ENCODE measurements at regions not wholly inside any gene's neighbourhood (a gene's known extent, or its start where the extent isn't known, plus 50 kb on each side); places are given as distances from the start of the nearest gene placed in this dataset.
A peak's percentile ranks its signal among the peaks of the same experiment; 100 is the strongest.

DNA sequence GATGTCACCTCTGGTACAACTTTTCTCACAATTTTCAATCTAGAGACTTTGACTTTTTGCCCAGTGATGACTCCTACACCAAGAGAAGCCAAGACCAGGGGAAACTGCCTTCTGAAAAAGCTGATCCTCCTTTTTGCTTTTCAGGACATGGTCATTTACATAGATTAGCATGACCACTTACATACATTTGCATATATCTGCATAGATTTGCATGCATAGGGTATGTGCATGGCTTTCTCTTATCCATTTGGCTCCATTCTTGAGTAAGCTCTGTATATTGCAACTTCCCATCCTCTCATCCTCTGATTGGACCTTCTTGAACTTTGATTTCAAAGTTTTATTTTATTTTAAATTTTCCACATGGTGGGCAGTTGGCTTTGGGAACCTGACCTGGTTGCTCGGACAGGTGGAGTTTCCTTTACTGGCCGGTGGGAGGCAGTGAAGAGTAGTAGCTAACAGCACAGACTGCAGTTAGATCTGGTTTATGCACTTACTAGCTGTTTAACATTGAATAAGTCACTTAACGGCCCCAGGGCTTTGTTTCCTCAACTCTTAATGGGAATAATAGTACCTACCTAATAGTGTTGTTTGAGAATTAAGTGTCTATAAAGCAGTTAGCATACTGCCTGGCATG, 92.9 kb downstream of the GPR139 start:
- Histone ChIP-seq H3K4me3 (ENCODE audit: low read depth, low read length) (no peak overlapping the region), H3K9me3 (ENCODE audit: control insufficient read depth, insufficient read depth, low read length) (no peaks in the 10 kb centered on the region), H3K36me3 (ENCODE audit: control insufficient read depth, insufficient read depth, low read length) (no peaks in the 10 kb centered on the region), H3K4me1 (ENCODE audit: control insufficient read depth, insufficient read depth, low read length) (no peaks in the 10 kb centered on the region), H3K27ac (ENCODE audit: low read depth, low read length) (no peak overlapping the region), H3K27me3 (ENCODE audit: control insufficient read depth, insufficient read depth, low read length) (no peaks in the 10 kb centered on the region)
- DNase-seq (ENCODE audit: low read depth in 4 of 6, low spot score in 6 of 6): no peak
- WGBS (ENCODE audit: insufficient coverage): no CpG with 5 or more reads among the region's 3 CpGs

DNA sequence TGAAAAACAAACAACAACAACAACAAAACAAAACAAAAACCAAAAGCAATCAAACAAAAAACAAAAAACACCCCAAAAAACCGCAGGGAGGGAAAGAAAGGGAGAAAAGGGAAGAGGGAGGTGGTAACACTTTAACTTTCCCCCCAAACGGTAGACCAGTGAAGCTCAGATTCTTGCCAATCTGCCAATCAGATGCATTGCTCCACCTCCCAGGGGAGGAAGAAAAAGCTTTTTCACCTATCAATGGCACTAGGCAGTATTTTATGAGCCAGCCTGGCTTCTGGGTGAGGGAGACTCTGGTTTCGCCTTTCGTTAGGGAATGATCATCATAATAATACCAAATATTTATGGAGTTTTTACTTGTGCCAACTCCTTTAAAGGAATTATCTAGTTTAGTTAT, 94.1 kb downstream of the GPR139 start:
- no peaks in the 10 kb centered on the region for H3K4me1 ChIP-seq (ENCODE audit: control insufficient read depth, insufficient read depth, low read length)
- H3K9me3 ChIP-seq (ENCODE audit: control insufficient read depth, insufficient read depth, low read length): no peaks in the 10 kb centered on the region
- H3K27me3 ChIP-seq (ENCODE audit: control insufficient read depth, insufficient read depth, low read length): no peaks in the 10 kb centered on the region
- no peak overlapping the region for H3K4me3 ChIP-seq (ENCODE audit: low read depth, low read length)
- no peaks in the 10 kb centered on the region for H3K36me3 ChIP-seq (ENCODE audit: control insufficient read depth, insufficient read depth, low read length)
- DNase-seq (ENCODE audit: low read depth in 4 of 6, low spot score in 6 of 6): no peak
- WGBS (ENCODE audit: insufficient coverage): no CpG with 5 or more reads among the region's 4 CpGs
- H3K27ac ChIP-seq (ENCODE audit: low read depth, low read length): no peak overlapping the region

- no peaks in the 10 kb centered on the region for H3K27me3 ChIP-seq (ENCODE audit: control insufficient read depth, insufficient read depth, low read length)
- no peaks in the 10 kb centered on the region for H3K36me3 ChIP-seq (ENCODE audit: control insufficient read depth, insufficient read depth, low read length)
- no peak overlapping the region for H3K27ac ChIP-seq (ENCODE audit: low read depth, low read length)
- no peak overlapping the region for H3K4me3 ChIP-seq (ENCODE audit: low read depth, low read length)
- 26% methylated on average over 3 of the region's 4 CpGs for WGBS (ENCODE audit: insufficient coverage)
- no peaks in the 10 kb centered on the region for H3K4me1 ChIP-seq (ENCODE audit: control insufficient read depth, insufficient read depth, low read length)
- peak in 1 of 6 donors; percentile 17 for DNase-seq (ENCODE audit: low read depth in 4 of 6, low spot score in 6 of 6)
- H3K9me3 ChIP-seq (ENCODE audit: control insufficient read depth, insufficient read depth, low read length): no peaks in the 10 kb centered on the region
These were observed 90.0 kb upstream of the GPRC5B start for GRCh38 chr16:19974607-19975006.

DNA sequence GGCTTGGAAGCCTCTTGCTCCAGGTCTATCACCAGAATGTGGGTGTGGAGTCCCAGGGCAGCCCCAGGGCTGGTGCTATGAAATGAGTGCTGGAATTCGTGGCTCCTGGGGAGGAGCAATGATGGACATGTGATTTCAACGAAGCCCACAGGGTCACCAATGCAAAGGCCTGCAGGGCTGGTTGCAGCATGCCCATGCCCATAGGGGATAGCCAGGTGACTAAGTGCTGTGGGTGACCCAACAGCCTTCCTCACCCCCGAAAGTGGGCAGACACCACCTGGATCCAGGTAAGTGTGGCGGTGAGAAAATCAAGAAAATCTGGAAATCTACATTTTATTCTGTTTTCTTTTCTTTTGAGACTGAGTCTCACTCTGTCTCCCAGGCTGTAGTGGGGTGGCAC, 87.5 kb upstream of the GPRC5B start:
- Histone ChIP-seq H3K4me1 (ENCODE audit: control insufficient read depth, insufficient read depth, low read length) (no peaks in the 10 kb centered on the region), H3K27me3 (ENCODE audit: control insufficient read depth, insufficient read depth, low read length) (no peaks in the 10 kb centered on the region), H3K4me3 (ENCODE audit: low read depth, low read length) (no peak overlapping the region), H3K9me3 (ENCODE audit: control insufficient read depth, insufficient read depth, low read length) (no peaks in the 10 kb centered on the region), H3K27ac (ENCODE audit: low read depth, low read length) (no peak overlapping the region), H3K36me3 (ENCODE audit: control insufficient read depth, insufficient read depth, low read length) (no peaks in the 10 kb centered on the region)
- DNase-seq (ENCODE audit: low read depth in 4 of 6, low spot score in 6 of 6): no peak
- WGBS (ENCODE audit: insufficient coverage): 86% methylated on average over 2 of the region's 4 CpGs

DNA sequence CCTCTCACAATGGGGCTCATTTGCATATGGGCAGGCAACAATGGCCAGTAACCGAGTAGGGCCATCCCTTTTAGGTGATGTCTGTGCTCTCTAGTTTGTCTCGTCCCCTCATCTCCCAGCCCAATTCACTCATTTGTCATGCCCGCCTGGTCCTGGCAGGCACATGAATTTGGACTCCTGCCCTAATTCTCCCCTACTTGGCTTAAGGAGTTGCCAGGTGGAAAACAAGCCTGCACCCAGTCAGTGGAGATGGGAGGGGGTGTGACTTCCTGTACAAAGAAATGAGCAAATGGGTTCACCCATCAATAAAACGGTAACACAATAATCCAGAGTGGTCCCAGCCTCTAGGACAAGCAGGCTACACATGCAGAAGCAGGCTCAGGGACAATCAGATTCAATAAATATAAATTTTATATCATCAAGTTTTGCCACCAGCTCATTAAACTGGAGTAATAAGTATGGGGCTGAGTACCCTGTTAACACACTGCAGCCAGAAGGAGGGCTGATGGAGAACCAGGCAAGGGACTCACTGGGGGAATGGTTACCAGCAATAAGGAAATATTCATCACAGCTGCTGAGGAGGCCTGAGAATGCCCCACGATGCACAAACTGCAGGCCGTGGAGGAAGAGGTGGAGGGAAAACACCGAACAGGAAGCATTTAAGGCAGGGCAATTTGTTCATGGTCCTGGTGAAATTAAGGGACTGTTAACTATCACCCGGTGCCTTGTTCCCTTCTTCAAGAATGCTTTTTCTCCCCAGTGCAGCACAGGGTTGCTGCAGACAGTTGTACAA, 84.4 kb upstream of the GPRC5B start:
- 23% methylated on average over 5 of the region's 8 CpGs for WGBS (ENCODE audit: insufficient coverage)
- no peak overlapping the region for H3K27ac ChIP-seq (ENCODE audit: low read depth, low read length)
- H3K27me3 ChIP-seq (ENCODE audit: control insufficient read depth, insufficient read depth, low read length): no peaks in the 10 kb centered on the region
- no peaks in the 10 kb centered on the region for H3K4me1 ChIP-seq (ENCODE audit: control insufficient read depth, insufficient read depth, low read length)
- no peaks in the 10 kb centered on the region for H3K36me3 ChIP-seq (ENCODE audit: control insufficient read depth, insufficient read depth, low read length)
- peak in 2 of 6 donors; percentile 65 to 72 for DNase-seq (ENCODE audit: low read depth in 4 of 6, low spot score in 6 of 6)
- H3K9me3 ChIP-seq (ENCODE audit: control insufficient read depth, insufficient read depth, low read length): no peaks in the 10 kb centered on the region
- H3K4me3 ChIP-seq (ENCODE audit: low read depth, low read length): no peak overlapping the region

- Histone ChIP-seq H3K9me3 (ENCODE audit: control insufficient read depth, insufficient read depth, low read length) (no peaks in the 10 kb centered on the region), H3K4me1 (ENCODE audit: control insufficient read depth, insufficient read depth, low read length) (peaks cover 4% of the 10 kb centered on the region), H3K36me3 (ENCODE audit: control insufficient read depth, insufficient read depth, low read length) (no peaks in the 10 kb centered on the region), H3K4me3 (ENCODE audit: low read depth, low read length) (no peak overlapping the region), H3K27ac (ENCODE audit: low read depth, low read length) (no peak overlapping the region), H3K27me3 (ENCODE audit: control insufficient read depth, insufficient read depth, low read length) (no peaks in the 10 kb centered on the region)
- no CpG with 5 or more reads among the region's 5 CpGs for WGBS (ENCODE audit: insufficient coverage)
- DNase-seq (ENCODE audit: low read depth in 4 of 6, low spot score in 6 of 6): no peak
These were observed 83.3 kb upstream of the GPRC5B start for GRCh38 chr16:19967963-19968362.

DNA sequence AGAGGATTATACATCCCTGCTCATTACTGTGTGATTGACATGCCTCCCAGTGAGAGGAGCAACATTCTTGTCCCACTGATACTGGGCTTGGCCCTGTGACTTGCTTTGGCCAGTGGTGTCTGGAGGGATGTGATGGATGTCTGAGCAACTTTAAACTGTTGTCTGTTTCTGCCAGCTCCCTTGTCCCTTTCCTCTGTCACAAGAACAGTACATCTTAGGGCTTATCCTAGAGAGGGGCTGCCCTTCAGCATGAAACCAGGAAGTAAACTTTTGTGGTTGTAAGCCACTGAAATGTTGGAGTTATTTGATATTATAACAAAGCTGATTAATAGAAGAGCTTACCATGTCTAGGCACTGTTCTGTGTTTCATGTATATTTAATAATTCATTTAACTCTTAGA, 82.9 kb upstream of the GPRC5B start:
- DNase-seq (ENCODE audit: low read depth in 4 of 6, low spot score in 6 of 6): no peak
- Histone ChIP-seq H3K27ac (ENCODE audit: low read depth, low read length) (no peak overlapping the region), H3K27me3 (ENCODE audit: control insufficient read depth, insufficient read depth, low read length) (no peaks in the 10 kb centered on the region), H3K36me3 (ENCODE audit: control insufficient read depth, insufficient read depth, low read length) (no peaks in the 10 kb centered on the region), H3K4me1 (ENCODE audit: control insufficient read depth, insufficient read depth, low read length) (peaks cover 4% of the 10 kb centered on the region), H3K4me3 (ENCODE audit: low read depth, low read length) (no peak overlapping the region), H3K9me3 (ENCODE audit: control insufficient read depth, insufficient read depth, low read length) (no peaks in the 10 kb centered on the region)

DNA sequence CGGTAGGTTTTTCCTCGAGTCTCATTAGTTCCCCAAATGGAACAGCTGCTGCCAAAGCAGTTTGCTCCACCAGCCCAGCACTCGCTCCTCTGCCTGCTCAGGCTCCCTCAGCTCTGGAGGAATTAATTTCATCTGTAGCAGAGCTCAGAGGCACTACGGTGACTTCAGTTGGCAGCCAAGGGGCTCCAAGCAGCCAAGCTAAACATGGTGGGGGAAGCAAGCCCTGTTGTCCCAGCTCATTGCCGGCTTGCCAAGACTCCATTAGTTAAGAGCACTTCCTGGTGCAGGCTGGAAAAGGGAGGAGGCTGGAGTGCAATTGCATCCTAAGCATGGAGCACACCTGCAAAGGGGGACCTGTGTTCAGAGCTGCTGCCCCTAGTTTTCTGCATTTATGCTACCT, 78.7 kb upstream of the GPRC5B start:
- DNase-seq (ENCODE audit: low read depth in 4 of 6, low spot score in 6 of 6): peak; percentile 26 to 93 (median 42)
- no peaks in the 10 kb centered on the region for H3K27me3 ChIP-seq (ENCODE audit: control insufficient read depth, insufficient read depth, low read length)
- WGBS (ENCODE audit: insufficient coverage): 22% methylated on average over 5 of the region's 5 CpGs
- no peak overlapping the region for H3K27ac ChIP-seq (ENCODE audit: low read depth, low read length)
- H3K36me3 ChIP-seq (ENCODE audit: control insufficient read depth, insufficient read depth, low read length): no peaks in the 10 kb centered on the region
- peaks cover 4% of the 10 kb centered on the region for H3K4me1 ChIP-seq (ENCODE audit: control insufficient read depth, insufficient read depth, low read length)
- no peak overlapping the region for H3K4me3 ChIP-seq (ENCODE audit: low read depth, low read length)
- no peaks in the 10 kb centered on the region for H3K9me3 ChIP-seq (ENCODE audit: control insufficient read depth, insufficient read depth, low read length)

DNA sequence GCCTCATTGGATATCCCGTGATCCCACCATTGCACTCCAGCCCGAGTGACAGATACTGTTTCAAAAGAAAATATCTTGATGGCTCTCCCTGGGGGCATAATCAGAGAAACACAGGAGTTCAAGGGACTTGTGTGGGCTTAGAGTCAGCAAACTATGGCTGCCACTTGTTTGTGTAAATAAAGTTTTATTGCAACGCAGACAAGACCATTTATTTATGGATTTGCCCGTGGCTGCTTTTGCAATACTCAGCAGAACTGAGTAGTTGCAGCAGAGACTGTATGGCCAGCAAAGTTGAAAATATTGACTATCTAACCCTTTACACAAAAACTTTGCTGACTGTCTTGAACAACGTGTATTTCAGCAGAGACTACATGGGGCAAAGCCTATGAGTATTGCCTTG, 75.5 kb upstream of the GPRC5B start:
- Histone ChIP-seq H3K27me3 (ENCODE audit: control insufficient read depth, insufficient read depth, low read length) (no peaks in the 10 kb centered on the region), H3K27ac (ENCODE audit: low read depth, low read length) (no peak overlapping the region), H3K9me3 (ENCODE audit: control insufficient read depth, insufficient read depth, low read length) (no peaks in the 10 kb centered on the region), H3K36me3 (ENCODE audit: control insufficient read depth, insufficient read depth, low read length) (no peaks in the 10 kb centered on the region), H3K4me3 (ENCODE audit: low read depth, low read length) (no peak overlapping the region), H3K4me1 (ENCODE audit: control insufficient read depth, insufficient read depth, low read length) (peaks cover 4% of the 10 kb centered on the region)
- DNase-seq (ENCODE audit: low read depth in 4 of 6, low spot score in 6 of 6): no peak
- WGBS (ENCODE audit: insufficient coverage): 93% methylated on average over 2 of the region's 5 CpGs

DNA sequence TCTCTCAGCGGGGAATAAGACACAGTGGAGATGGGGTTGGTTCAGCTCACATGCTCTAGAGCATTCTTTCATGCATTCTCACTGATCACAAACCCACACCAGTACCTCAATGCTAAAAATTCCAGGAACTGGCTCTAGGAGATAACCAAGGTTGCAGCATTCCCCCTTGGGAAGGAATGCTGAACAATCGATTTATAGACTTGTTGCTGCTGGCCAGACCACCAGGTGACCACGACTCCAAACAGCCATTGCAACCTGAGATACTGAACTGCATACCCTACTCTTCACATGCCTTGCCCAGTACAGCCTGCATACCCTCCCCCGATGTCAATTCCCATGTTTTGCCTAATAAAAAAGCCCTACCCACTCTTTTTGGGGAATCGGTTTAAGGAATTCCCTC, 75.1 kb upstream of the GPRC5B start:
- Histone ChIP-seq H3K27ac (ENCODE audit: low read depth, low read length) (no peak overlapping the region), H3K4me1 (ENCODE audit: control insufficient read depth, insufficient read depth, low read length) (peaks cover 4% of the 10 kb centered on the region), H3K27me3 (ENCODE audit: control insufficient read depth, insufficient read depth, low read length) (no peaks in the 10 kb centered on the region), H3K4me3 (ENCODE audit: low read depth, low read length) (no peak overlapping the region), H3K9me3 (ENCODE audit: control insufficient read depth, insufficient read depth, low read length) (no peaks in the 10 kb centered on the region), H3K36me3 (ENCODE audit: control insufficient read depth, insufficient read depth, low read length) (no peaks in the 10 kb centered on the region)
- no peak for DNase-seq (ENCODE audit: low read depth in 4 of 6, low spot score in 6 of 6)
- 49% methylated on average over 4 of the region's 5 CpGs for WGBS (ENCODE audit: insufficient coverage)
